ENCODE measurements at regions not wholly inside any gene's neighbourhood (a gene's known extent, or its start where the extent isn't known, plus 50 kb on each side); places are given as distances from the start of the nearest gene placed in this dataset.

GRCh38 chr7:25820432-25821040 is 331.5 kb upstream of the NFE2L3 start:
- Histone ChIP-seq H3K36me3 (ENCODE audit: control insufficient read depth in 2 of 2, extremely low read depth in 1 of 2, insufficient read depth in 2 of 2, low read length in 2 of 2) (no peaks in the 10 kb centered on the region), H3K9ac (replicated peaks; ENCODE audit: extremely low read depth, insufficient read depth, low read length) (no peak overlapping the region), H3K79me2 (ENCODE audit: control insufficient read depth, insufficient read depth, low read length) (no peaks in the 10 kb centered on the region), H3K4me1 (ENCODE audit: control insufficient read depth, extremely low read depth, insufficient read depth, low read length) (no peaks in the 10 kb centered on the region), H3K4me2 (ENCODE audit: insufficient read depth, low read length) (no peak overlapping the region), H3K4me3 (replicated peaks in 1 of 3; ENCODE audit: insufficient read depth in 1 of 3, low read depth in 1 of 3, low read length in 3 of 3) (no peak overlapping the region), H3K27ac (ENCODE audit: insufficient read depth, low read depth, low read length) (no peak overlapping the region), H3K9me3 (replicated peaks; ENCODE audit: control insufficient read depth, insufficient read depth, low read length) (no peaks in the 10 kb centered on the region), H3K9me1 (replicated peaks; ENCODE audit: control insufficient read depth, extremely low read depth, insufficient read depth, low read length) (no peaks in the 10 kb centered on the region), H4K20me1 (replicated peaks; ENCODE audit: control insufficient read depth, extremely low read depth, insufficient read depth, low read length) (no peaks in the 10 kb centered on the region), H2AFZ (ENCODE audit: low read depth, low read length) (no peak overlapping the region), H3K27me3 (ENCODE audit: control insufficient read depth in 2 of 2, insufficient read depth in 2 of 2, low read length in 2 of 2) (peaks cover 0 to 5% of the 10 kb centered on the region in 2 experiments)
- dilution Hi-C loops (cut with MboI; ENCODE audit: extremely low pct_ligation_motif_present, low sequenced_read_pairs) = no loop called here
- BruUV-seq (replicated peaks) = no TSS peak
- ChIA-PET CTCF (interaction anchor here (1.3 kb wide), 1 partner anchor 17 kb away, joined by 3 read pairs; no protein-coding TSS in a partner anchor), POLR2A (no interaction called here)
- TF ChIP-seq MAX (IDR thresholded peaks at IDR 0.05; ENCODE audit: insufficient read depth, insufficient read length) = no peak
- TF ChIP-seq JUN (IDR thresholded peaks at IDR 0.05; ENCODE audit: borderline replicate concordance, insufficient read depth, insufficient read length, low read depth) = no peak
- TF ChIP-seq CTCF (IDR thresholded peaks at IDR 0.05; ENCODE audit: extremely low read depth in 1 of 2, insufficient read depth in 1 of 2, low read depth in 1 of 2, low read length in 2 of 2) = peak; percentile 45 to 51
- no peak for TF ChIP-seq GATA2 (IDR thresholded peaks at IDR 0.05; ENCODE audit: insufficient read depth, insufficient read length, low read depth, low read length)
- intact Hi-C loops (cut with micrococcal nuclease) = no loop called here
- FAIRE-seq = no peak
- DNase-seq (ENCODE audit: low read depth, low spot score) = peak; percentile 13

GRCh38 chr7:25821225-25821624 is 330.8 kb upstream of the NFE2L3 start:
- POLR2A ChIA-PET = no interaction called here
- intact Hi-C loops (cut with micrococcal nuclease) = no loop called here
- dilution Hi-C loops (cut with MboI; ENCODE audit: extremely low pct_ligation_motif_present, low sequenced_read_pairs) = no loop called here
- H3K4me2 ChIP-seq (ENCODE audit: insufficient read depth, low read length) = no peak overlapping the region
- H3K4me1 ChIP-seq (ENCODE audit: control insufficient read depth, extremely low read depth, insufficient read depth, low read length) = no peaks in the 10 kb centered on the region
- no peak overlapping the region for H3K4me3 ChIP-seq (replicated peaks in 1 of 3; ENCODE audit: insufficient read depth in 1 of 3, low read depth in 1 of 3, low read length in 3 of 3)
- H3K27me3 ChIP-seq (ENCODE audit: control insufficient read depth in 2 of 2, insufficient read depth in 2 of 2, low read length in 2 of 2) = peaks cover 0 to 5% of the 10 kb centered on the region in 2 experiments
- CTCF ChIA-PET = interaction anchor here (1.3 kb wide), 1 partner anchor 17 kb away, joined by 3 read pairs; no protein-coding TSS in a partner anchor
- no peak overlapping the region for H2AFZ ChIP-seq (ENCODE audit: low read depth, low read length)
- no peak overlapping the region for H3K9ac ChIP-seq (replicated peaks; ENCODE audit: extremely low read depth, insufficient read depth, low read length)
- TF ChIP-seq GATA2 (IDR thresholded peaks at IDR 0.05; ENCODE audit: insufficient read depth, insufficient read length, low read depth, low read length) = no peak
- TF ChIP-seq POLR2AphosphoS5 (IDR thresholded peaks at IDR 0.05; ENCODE audit: insufficient read depth, low read depth, low read length) = no peak
- TF ChIP-seq MAX (IDR thresholded peaks at IDR 0.05; ENCODE audit: insufficient read depth, insufficient read length) = no peak
- TF ChIP-seq POLR2A (IDR thresholded peaks at IDR 0.05; ENCODE audit: low read depth, low read length) = no peak
- TF ChIP-seq FOS (IDR thresholded peaks at IDR 0.05; ENCODE audit: borderline replicate concordance, insufficient read depth, low read length) = no peak
- no peak for TF ChIP-seq CTCF (IDR thresholded peaks at IDR 0.05; ENCODE audit: extremely low read depth in 1 of 2, insufficient read depth in 1 of 2, low read depth in 1 of 2, low read length in 2 of 2)
- no peak for TF ChIP-seq EZH2 (IDR thresholded peaks at IDR 0.05; ENCODE audit: borderline replicate concordance, low read depth, low read length, severe bottlenecking)
- TF ChIP-seq MYC (IDR thresholded peaks at IDR 0.05; ENCODE audit: low read depth, low read length) = no peak
- no peak for TF ChIP-seq JUN (IDR thresholded peaks at IDR 0.05; ENCODE audit: borderline replicate concordance, insufficient read depth, insufficient read length, low read depth)
- no peaks in the 10 kb centered on the region for H3K9me1 ChIP-seq (replicated peaks; ENCODE audit: control insufficient read depth, extremely low read depth, insufficient read depth, low read length)
- no peaks in the 10 kb centered on the region for H3K9me3 ChIP-seq (replicated peaks; ENCODE audit: control insufficient read depth, insufficient read depth, low read length)
- BruUV-seq (replicated peaks) = no TSS peak
- no peak for FAIRE-seq
- no peaks in the 10 kb centered on the region for H3K36me3 ChIP-seq (ENCODE audit: control insufficient read depth in 2 of 2, extremely low read depth in 1 of 2, insufficient read depth in 2 of 2, low read length in 2 of 2)
- H4K20me1 ChIP-seq (replicated peaks; ENCODE audit: control insufficient read depth, extremely low read depth, insufficient read depth, low read length) = no peaks in the 10 kb centered on the region
- no peak for DNase-seq (ENCODE audit: low read depth, low spot score)
- no peaks in the 10 kb centered on the region for H3K79me2 ChIP-seq (ENCODE audit: control insufficient read depth, insufficient read depth, low read length)
- no peak overlapping the region for H3K27ac ChIP-seq (ENCODE audit: insufficient read depth, low read depth, low read length)
